HL-60 (cell line): ENCODE measurements at regions not wholly inside any gene's neighbourhood (a gene's known extent, or its start where the extent isn't known, plus 50 kb on each side); places are given as distances from the start of the nearest gene placed in this dataset.

Experiments
- CTCF ChIP-seq: IDR thresholded peaks from one replicate; pipeline ENCODE4 v1.5.1; 2011; ENCODE audit warnings: low read length, control low read depth, inconsistent platforms; ENCODE audit not compliant: insufficient read depth
- GABPA ChIP-seq: IDR thresholded peaks from 2 replicates; pipeline ENCODE4 v1.6.1; 2012; ENCODE audit warnings: low read depth
- POLR2AphosphoS5 ChIP-seq: IDR thresholded peaks from 2 replicates; pipeline ENCODE4 v1.6.1; 2012; ENCODE audit warnings: low read depth
- SPI1 ChIP-seq: IDR thresholded peaks from 2 replicates; pipeline ENCODE4 v1.6.1; 2012; ENCODE audit warnings: low read depth, mild to moderate bottlenecking, borderline replicate concordance
- TF ChIP-seq, protein P1 (sequence below): IDR thresholded peaks from 2 replicates; pipeline ENCODE4 v1.6.1; 2012; ENCODE audit warnings: low read depth; ENCODE audit not compliant: insufficient replicate concordance

GRCh38 chr11:24234822-24235508, 261.9 kb upstream of the LUZP2 start:
- no peak for TF ChIP-seq CTCF
- TF ChIP-seq GABPA: no peak
- TF ChIP-seq, protein P1, sequence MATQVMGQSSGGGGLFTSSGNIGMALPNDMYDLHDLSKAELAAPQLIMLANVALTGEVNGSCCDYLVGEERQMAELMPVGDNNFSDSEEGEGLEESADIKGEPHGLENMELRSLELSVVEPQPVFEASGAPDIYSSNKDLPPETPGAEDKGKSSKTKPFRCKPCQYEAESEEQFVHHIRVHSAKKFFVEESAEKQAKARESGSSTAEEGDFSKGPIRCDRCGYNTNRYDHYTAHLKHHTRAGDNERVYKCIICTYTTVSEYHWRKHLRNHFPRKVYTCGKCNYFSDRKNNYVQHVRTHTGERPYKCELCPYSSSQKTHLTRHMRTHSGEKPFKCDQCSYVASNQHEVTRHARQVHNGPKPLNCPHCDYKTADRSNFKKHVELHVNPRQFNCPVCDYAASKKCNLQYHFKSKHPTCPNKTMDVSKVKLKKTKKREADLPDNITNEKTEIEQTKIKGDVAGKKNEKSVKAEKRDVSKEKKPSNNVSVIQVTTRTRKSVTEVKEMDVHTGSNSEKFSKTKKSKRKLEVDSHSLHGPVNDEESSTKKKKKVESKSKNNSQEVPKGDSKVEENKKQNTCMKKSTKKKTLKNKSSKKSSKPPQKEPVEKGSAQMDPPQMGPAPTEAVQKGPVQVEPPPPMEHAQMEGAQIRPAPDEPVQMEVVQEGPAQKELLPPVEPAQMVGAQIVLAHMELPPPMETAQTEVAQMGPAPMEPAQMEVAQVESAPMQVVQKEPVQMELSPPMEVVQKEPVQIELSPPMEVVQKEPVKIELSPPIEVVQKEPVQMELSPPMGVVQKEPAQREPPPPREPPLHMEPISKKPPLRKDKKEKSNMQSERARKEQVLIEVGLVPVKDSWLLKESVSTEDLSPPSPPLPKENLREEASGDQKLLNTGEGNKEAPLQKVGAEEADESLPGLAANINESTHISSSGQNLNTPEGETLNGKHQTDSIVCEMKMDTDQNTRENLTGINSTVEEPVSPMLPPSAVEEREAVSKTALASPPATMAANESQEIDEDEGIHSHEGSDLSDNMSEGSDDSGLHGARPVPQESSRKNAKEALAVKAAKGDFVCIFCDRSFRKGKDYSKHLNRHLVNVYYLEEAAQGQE: no peak
- no peak for TF ChIP-seq POLR2AphosphoS5
- TF ChIP-seq SPI1: no peak
